Gastrocnemius medialis (tissue), 4 donors: ENCODE measurements at regions not wholly inside any gene's neighbourhood (a gene's known extent, or its start where the extent isn't known, plus 50 kb on each side); places are given as distances from the start of the nearest gene placed in this dataset.
"Not testable (repeated sequence)": the region's sequence is repeated elsewhere in the genome, so short reads cannot be mapped to it uniquely, and the experiment has no call there.

Source experiments
- ATAC-seq, 2 donors: fragments of 150-250 bp; one replicate each; pipeline ENCODE4 v1.9.1; 2016
- DNase-seq, 2 donors: peaks; one replicate each; pipeline ENCODE4 v3.0.0-alpha.2; 2019
- H3K27ac ChIP-seq, 4 donors: fragments of 200-600 bp; sonication (generic); 1 replicate in 1 of 4; 2 replicates in 3 of 4; pipeline ENCODE4 v1.5.1; 2016 to 2018; ENCODE audit warnings: mild to moderate bottlenecking in 2 of 4, moderate library complexity in 1 of 4
- H3K27me3 ChIP-seq, 3 donors: fragments of 200-600 bp; sonication (generic) in 2 of 3; 1 replicate in 1 of 3; 2 replicates in 2 of 3; pipeline versions ENCODE4 v1.5.1 to v1.6.0; 2016 to 2019; ENCODE audit warnings: mild to moderate bottlenecking in 1 of 3, moderate library complexity in 1 of 3
- H3K36me3 ChIP-seq, 2 donors: fragments of 200-600 bp; sonication (generic) in 1 of 2; one replicate each; pipeline ENCODE4 v1.5.1; 2017 to 2018
- H3K4me1 ChIP-seq, 2 donors: fragments of 200-600 bp; sonication (generic) in 1 of 2; one replicate each; pipeline ENCODE4 v1.5.1; 2016 to 2017; ENCODE audit warnings: mild to moderate bottlenecking in 2 of 2
- H3K4me3 ChIP-seq, 4 donors: fragments of 200-600 bp; sonication (generic) in 3 of 4; 1 replicate in 1 of 4; 2 replicates in 3 of 4; pipeline ENCODE4 v1.5.1; 2016 to 2019; ENCODE audit warnings: mild to moderate bottlenecking in 2 of 4
- H3K9me3 ChIP-seq, 3 donors: fragments of 200-600 bp; sonication (generic) in 2 of 3; 1 replicate in 1 of 3; 2 replicates in 2 of 3; pipeline ENCODE4 v1.5.1; 2016 to 2019
- POLR2A ChIP-seq, 2 donors: fragments of 450-650 bp; IDR thresholded peaks; one replicate each; pipeline ENCODE4 v1.6.1; 2017; ENCODE audit warnings: antibody characterized with exemption in 2 of 2, mild to moderate bottlenecking in 2 of 2, moderate library complexity in 2 of 2
- in situ Hi-C, 4 donors: fragments of 200-750 bp; cut with MboI; loops; one replicate each; pipeline versions ENCODE4 v1.15.0 to v1.8.0; 2017; ENCODE audit warnings: low sequenced_read_pairs in 4 of 4
- intact Hi-C: fragments of 100-400 bp; cut with DNase I; formaldehyde crosslinking; loops from one replicate; pipeline ENCODE4 v1.15.1; 2023; ENCODE audit warnings: low total_unique reads
- TF ChIP-seq, protein P1 (sequence below), 5 experiments: fragments of 450-650 bp in 3 of 5; fragments of 200-600 bp in 2 of 5; sonication (generic) in 2 of 5; IDR thresholded peaks in 4 of 5; conservative IDR thresholded peaks in 1 of 5; 1 replicate in 4 of 5; 2 replicates in 1 of 5; pipeline ENCODE4 v1.5.1; 2016 to 2019; ENCODE audit warnings: antibody characterized with exemption in 5 of 5, mild to moderate bottlenecking in 3 of 5, moderate library complexity in 3 of 5

GRCh38 chr3:145483992-145484391 lies 677.0 kb downstream of the PLOD2 start:
- Histone ChIP-seq H3K4me1 (no peaks in the 10 kb centered on the region), H3K4me3 (no peak overlapping the region), H3K9me3 (no peaks in the 10 kb centered on the region), H3K36me3 (no peaks in the 10 kb centered on the region), H3K27ac (no peak overlapping the region), H3K27me3 (no peaks in the 10 kb centered on the region)
- ATAC-seq (no peak), DNase-seq (no peak)
- intact Hi-C loops (no loop called here), in situ Hi-C loops (no loop called here)
- TF ChIP-seq, protein P1, sequence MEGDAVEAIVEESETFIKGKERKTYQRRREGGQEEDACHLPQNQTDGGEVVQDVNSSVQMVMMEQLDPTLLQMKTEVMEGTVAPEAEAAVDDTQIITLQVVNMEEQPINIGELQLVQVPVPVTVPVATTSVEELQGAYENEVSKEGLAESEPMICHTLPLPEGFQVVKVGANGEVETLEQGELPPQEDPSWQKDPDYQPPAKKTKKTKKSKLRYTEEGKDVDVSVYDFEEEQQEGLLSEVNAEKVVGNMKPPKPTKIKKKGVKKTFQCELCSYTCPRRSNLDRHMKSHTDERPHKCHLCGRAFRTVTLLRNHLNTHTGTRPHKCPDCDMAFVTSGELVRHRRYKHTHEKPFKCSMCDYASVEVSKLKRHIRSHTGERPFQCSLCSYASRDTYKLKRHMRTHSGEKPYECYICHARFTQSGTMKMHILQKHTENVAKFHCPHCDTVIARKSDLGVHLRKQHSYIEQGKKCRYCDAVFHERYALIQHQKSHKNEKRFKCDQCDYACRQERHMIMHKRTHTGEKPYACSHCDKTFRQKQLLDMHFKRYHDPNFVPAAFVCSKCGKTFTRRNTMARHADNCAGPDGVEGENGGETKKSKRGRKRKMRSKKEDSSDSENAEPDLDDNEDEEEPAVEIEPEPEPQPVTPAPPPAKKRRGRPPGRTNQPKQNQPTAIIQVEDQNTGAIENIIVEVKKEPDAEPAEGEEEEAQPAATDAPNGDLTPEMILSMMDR (IDR thresholded peaks at IDR 0.05 in 4 of 5, conservative IDR thresholded peaks at IDR 0.05 in 1 of 5) = no peak
- TF ChIP-seq POLR2A (IDR thresholded peaks at IDR 0.05) = no peak

DNA sequence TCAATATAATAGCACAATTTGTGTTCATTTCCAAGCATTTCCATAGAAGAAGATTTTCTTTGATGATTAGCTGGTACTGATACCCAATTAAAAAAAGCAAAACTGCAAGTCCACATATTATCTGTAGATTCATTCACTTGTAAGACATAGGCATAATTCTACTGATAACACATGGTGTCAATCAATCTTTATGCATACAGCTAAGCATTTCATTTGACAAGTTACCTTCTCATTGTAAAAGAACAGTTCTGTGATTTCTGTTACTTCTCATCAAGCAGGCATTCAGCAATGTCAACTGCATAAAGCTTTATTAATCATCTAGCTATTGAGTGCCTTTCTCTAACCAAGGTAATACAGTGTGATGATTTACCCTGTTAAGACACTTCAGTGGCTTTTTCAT lies 672.0 kb downstream of the PLOD2 start:
- in situ Hi-C loops = no loop called here
- DNase-seq (no peak), ATAC-seq (no peak)

GRCh38 chr3:145490088-145491048 lies 670.6 kb downstream of the PLOD2 start:
- Histone ChIP-seq H3K27me3 (no peaks in the 10 kb centered on the region), H3K9me3 (no peaks in the 10 kb centered on the region), H3K27ac (no peak overlapping the region), H3K36me3 (no peaks in the 10 kb centered on the region), H3K4me3 (no peak overlapping the region), H3K4me1 (no peaks in the 10 kb centered on the region)
- in situ Hi-C loops = no loop called here
- intact Hi-C loops = no loop called here
- no peak for ATAC-seq
- TF ChIP-seq, protein P1 (IDR thresholded peaks at IDR 0.05 in 4 of 5, conservative IDR thresholded peaks at IDR 0.05 in 1 of 5) = no peak
- no peak for TF ChIP-seq POLR2A (IDR thresholded peaks at IDR 0.05)
- DNase-seq = no peak

More for the DNA sequence above, 672.0 kb downstream of the PLOD2 start:
- H3K27me3 ChIP-seq = no peaks in the 10 kb centered on the region
- H3K4me3 ChIP-seq = no peak overlapping the region
- H3K27ac ChIP-seq = no peak overlapping the region
- no peaks in the 10 kb centered on the region for H3K9me3 ChIP-seq
- TF ChIP-seq POLR2A (IDR thresholded peaks at IDR 0.05) = no peak
- TF ChIP-seq, protein P1 (IDR thresholded peaks at IDR 0.05 in 4 of 5, conservative IDR thresholded peaks at IDR 0.05 in 1 of 5) = no peak
- H3K4me1 ChIP-seq = no peaks in the 10 kb centered on the region
- no peaks in the 10 kb centered on the region for H3K36me3 ChIP-seq
- intact Hi-C loops = no loop called here

DNA sequence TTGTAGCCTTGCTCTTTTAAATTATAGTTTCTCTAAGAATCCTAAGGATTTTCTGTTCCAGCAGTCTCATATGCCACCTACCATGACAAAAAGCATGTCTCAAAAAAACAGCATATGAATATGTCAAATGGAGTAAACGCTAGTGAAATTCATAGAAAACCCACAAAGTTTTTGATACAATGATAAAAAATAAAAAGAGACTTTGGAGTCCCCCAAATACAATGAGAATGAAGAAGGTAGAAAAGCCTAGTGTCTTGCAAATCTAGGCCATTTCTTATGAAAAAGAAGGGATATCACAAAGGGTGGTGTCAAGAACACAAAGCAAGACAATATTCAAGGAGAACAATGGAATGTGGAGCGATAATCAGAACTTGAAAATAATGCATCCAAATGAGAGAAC lies 668.5 kb downstream of the PLOD2 start:
- H3K9me3 ChIP-seq = no peaks in the 10 kb centered on the region
- no peaks in the 10 kb centered on the region for H3K4me1 ChIP-seq
- no peak for ATAC-seq
- in situ Hi-C loops (no loop called here), intact Hi-C loops (no loop called here)
- no peaks in the 10 kb centered on the region for H3K27me3 ChIP-seq
- H3K4me3 ChIP-seq = no peak overlapping the region
- no peaks in the 10 kb centered on the region for H3K36me3 ChIP-seq
- TF ChIP-seq, protein P1 (IDR thresholded peaks at IDR 0.05 in 4 of 5, conservative IDR thresholded peaks at IDR 0.05 in 1 of 5) = no peak
- no peak for TF ChIP-seq POLR2A (IDR thresholded peaks at IDR 0.05)
- no peak for DNase-seq
- H3K27ac ChIP-seq = no peak overlapping the region

GRCh38 chr3:145517416-145517815 lies 643.6 kb downstream of the PLOD2 start:
- intact Hi-C loops, H3K4me3 ChIP-seq: not testable (repeated sequence)

More at GRCh38 chr3:145517416-145517815, 643.6 kb downstream of the PLOD2 start:
- H3K36me3 ChIP-seq, H3K9me3 ChIP-seq, H3K27me3 ChIP-seq, in situ Hi-C loops, H3K27ac ChIP-seq, ATAC-seq, DNase-seq, H3K4me1 ChIP-seq: not testable (repeated sequence)
